GM18499 (cell line): ENCODE measurements at regions not wholly inside any gene's neighbourhood (a gene's known extent, or its start where the extent isn't known, plus 50 kb on each side); places are given as distances from the start of the nearest gene placed in this dataset.
"Not testable (repeated sequence)": the region's sequence is repeated elsewhere in the genome, so short reads cannot be mapped to it uniquely, and the experiment has no call there.

Source experiments
- ATAC-seq: cut with Tn5 transposase; IDR thresholded peaks from one replicate; pipeline ENCODE4 v1.9.1; 2021; ENCODE audit warnings: moderate number of reproducible peaks; ENCODE audit not compliant: insufficient read depth, unreplicated experiment

- ATAC-seq = no peak
Measured at GRCh38 chr3:189375532-189375931, 203.8 kb downstream of the TPRG1 start.

GRCh38 chr3:189383630-189384029 lies 211.9 kb downstream of the TPRG1 start:
- ATAC-seq = no peak

GRCh38 chr3:189385880-189386279 lies 214.1 kb downstream of the TPRG1 start:
- not testable (repeated sequence) for ATAC-seq

- no peak for ATAC-seq
Measured at GRCh38 chr3:189386739-189387138, 215.0 kb downstream of the TPRG1 start.

- no peak for ATAC-seq
Measured at GRCh38 chr3:189389346-189389745, 217.6 kb downstream of the TPRG1 start.

- ATAC-seq = no peak
Measured at GRCh38 chr3:189393598-189393997, 221.8 kb downstream of the TPRG1 start.

GRCh38 chr3:189394599-189395121 lies 222.9 kb downstream of the TPRG1 start:
- ATAC-seq = peak; percentile 90

GRCh38 chr3:189395825-189396224 lies 224.1 kb downstream of the TPRG1 start:
- ATAC-seq = no peak

- ATAC-seq = no peak
Measured at GRCh38 chr3:189398656-189399055, 226.9 kb downstream of the TPRG1 start.

- no peak for ATAC-seq
Measured at GRCh38 chr3:189401196-189401595, 229.4 kb downstream of the TPRG1 start.

GRCh38 chr3:189403194-189403593 lies 228.0 kb upstream of the TP63 start:
- ATAC-seq = no peak

- ATAC-seq = no peak
Measured at GRCh38 chr3:189404024-189404423, 227.2 kb upstream of the TP63 start.

- ATAC-seq = no peak
Measured at GRCh38 chr3:189404797-189405484, 226.2 kb upstream of the TP63 start.

GRCh38 chr3:189406148-189406547 lies 225.0 kb upstream of the TP63 start:
- no peak for ATAC-seq

GRCh38 chr3:189410522-189410921 lies 220.7 kb upstream of the TP63 start:
- no peak for ATAC-seq

- no peak for ATAC-seq
Measured at GRCh38 chr3:189419038-189419437, 212.2 kb upstream of the TP63 start.

GRCh38 chr3:189419683-189420082 lies 211.5 kb upstream of the TP63 start:
- no peak for ATAC-seq

GRCh38 chr3:189424922-189425321 lies 206.3 kb upstream of the TP63 start:
- no peak for ATAC-seq

- ATAC-seq = no peak
Measured at GRCh38 chr3:189429019-189429418, 202.2 kb upstream of the TP63 start.

- no peak for ATAC-seq
Measured at GRCh38 chr3:189430166-189430565, 201.0 kb upstream of the TP63 start.

GRCh38 chr3:189442257-189442656 lies 188.9 kb upstream of the TP63 start:
- not testable (repeated sequence) for ATAC-seq

- no peak for ATAC-seq
Measured at GRCh38 chr3:189446959-189447560, 184.1 kb upstream of the TP63 start.
